Adrenal gland (tissue), 9 donors: ENCODE measurements at regions not wholly inside any gene's neighbourhood (a gene's known extent, or its start where the extent isn't known, plus 50 kb on each side); places are given as distances from the start of the nearest gene placed in this dataset.

Source experiments
- DNase-seq, 7 donors: peaks; one replicate each; pipeline ENCODE4 v3.0.0-alpha.2; 2019 to 2020
- H3K27ac ChIP-seq, 5 donors: fragments of 200-600 bp; sonication (generic) in 4 of 5; 1 replicate in 3 of 5; 2 replicates in 2 of 5; pipeline versions ENCODE4 v1.5.1 to v1.8.0; 2016 to 2020; ENCODE audit warnings: mild to moderate bottlenecking in 1 of 5
- H3K27me3 ChIP-seq: fragments of 200-600 bp; 2 replicates; pipeline ENCODE4 v1.8.0; 2021
- H3K36me3 ChIP-seq, 2 donors: fragments of 200-600 bp; replicated peaks in 1 of 2; 1 replicate in 1 of 2; 2 replicates in 1 of 2; pipeline versions ENCODE4 v1.5.1 to v1.8.0; 2018 to 2022
- H3K4me1 ChIP-seq, 2 donors: fragments of 200-600 bp; replicated peaks in 1 of 2; 1 replicate in 1 of 2; 2 replicates in 1 of 2; pipeline versions ENCODE4 v1.5.1 to v1.8.0; 2018 to 2021
- H3K4me3 ChIP-seq, 4 donors: fragments of 200-600 bp; sonication (generic) in 3 of 4; one replicate each; pipeline ENCODE4 v1.5.1; 2016 to 2018
- H3K9me3 ChIP-seq, 3 donors: fragments of 200-600 bp; sonication (generic) in 1 of 3; replicated peaks in 1 of 3; 1 replicate in 2 of 3; 2 replicates in 1 of 3; pipeline versions ENCODE4 v1.5.1 to v1.8.0; 2016 to 2021
- CTCF ChIP-seq, 6 experiments: fragments of 450-650 bp in 4 of 6; fragments of 200-600 bp in 2 of 6; sonication (generic) in 1 of 6; IDR thresholded peaks; 1 replicate in 5 of 6; 2 replicates in 1 of 6; pipeline versions ENCODE4 v1.5.1 to v1.8.0; 2016 to 2021; ENCODE audit warnings: antibody characterized with exemption in 6 of 6, mild to moderate bottlenecking in 2 of 6, moderate library complexity in 1 of 6
- POLR2A ChIP-seq, 2 donors: fragments of 450-650 bp; IDR thresholded peaks; one replicate each; pipeline ENCODE4 v1.6.1; 2017; ENCODE audit warnings: antibody characterized with exemption in 2 of 2, mild to moderate bottlenecking in 2 of 2, moderate library complexity in 1 of 2
- WGBS, 4 donors: extraction: QIAGEN DNeasy Blood & Tissue Kit in 2 of 4; methylation state at CpG; one replicate each; pipeline versions ENCODE4 v1.1.5 to v1.1.7; 2013 to 2017; 5-methylcytosine and 5-hydroxymethylcytosine counted together
- intact Hi-C, 2 donors: fragments of 100-400 bp; cut with DNase I; formaldehyde crosslinking; loops; one replicate each; pipeline versions ENCODE4 v1.14.1 to v1.15.0; 2022 to 2023
- donor health status: healthy with polysubstance abuse.
- donor health status: Bipolar disorder and iron deficiency.
- donor health status: DM: yes; HTN: yes; CAD: no.
- donor health status: DM: no; HTN: no; CAD: no.
- donor health status: DM: no; HTN: no; CAD: no.

- WGBS, 4 donors, result 61 to 81% (median 71%) methylated on average over 3 to 6 of the region's 6 CpGs
- no peaks in the 10 kb centered on the region for H3K4me1 ChIP-seq
- H3K36me3 ChIP-seq, result no peaks in the 10 kb centered on the region
- H3K27ac ChIP-seq, result no peak overlapping the region
- H3K27me3 ChIP-seq, result no peaks in the 10 kb centered on the region
- no peak for DNase-seq
- TF ChIP-seq POLR2A (IDR thresholded peaks at IDR 0.05), result no peak
- no peak for TF ChIP-seq CTCF (IDR thresholded peaks at IDR 0.05)
- no peak overlapping the region for H3K4me3 ChIP-seq
- H3K9me3 ChIP-seq, result no peaks in the 10 kb centered on the region
- intact Hi-C loops, result no loop called here
Measured at GRCh38 chr5:178791976-178792375, 61.5 kb upstream of the ZNF354A start.

- no peaks in the 10 kb centered on the region for H3K36me3 ChIP-seq
- TF ChIP-seq CTCF (IDR thresholded peaks at IDR 0.05) (no peak), POLR2A (IDR thresholded peaks at IDR 0.05) (no peak)
- WGBS, 4 donors, result 79 to 86% (median 85%) methylated on average over 5 to 11 of the region's 11 CpGs
- no peaks in the 10 kb centered on the region for H3K4me1 ChIP-seq
- H3K9me3 ChIP-seq, result no peaks in the 10 kb centered on the region
- no peak overlapping the region for H3K4me3 ChIP-seq
- no peak for DNase-seq
- H3K27me3 ChIP-seq, result no peaks in the 10 kb centered on the region
- H3K27ac ChIP-seq, result no peak overlapping the region
- intact Hi-C loops, result no loop called here
Measured at GRCh38 chr5:178790371-178790770, 59.9 kb upstream of the ZNF354A start.

- Histone ChIP-seq H3K27ac (no peak overlapping the region), H3K9me3 (no peaks in the 10 kb centered on the region), H3K4me1 (no peaks in the 10 kb centered on the region), H3K4me3 (no peak overlapping the region), H3K36me3 (no peaks in the 10 kb centered on the region), H3K27me3 (no peaks in the 10 kb centered on the region)
- DNase-seq, result no peak
- 69 to 84% (median 77%) methylated on average over 12 to 21 of the region's 21 CpGs for WGBS, 4 donors
- intact Hi-C loops, result no loop called here
- TF ChIP-seq POLR2A (IDR thresholded peaks at IDR 0.05), result no peak
- no peak for TF ChIP-seq CTCF (IDR thresholded peaks at IDR 0.05)
Measured at GRCh38 chr5:178788381-178789085, 58.1 kb upstream of the ZNF354A start.

- intact Hi-C loops, result no loop called here
- H3K36me3 ChIP-seq, result no peaks in the 10 kb centered on the region
- no peak overlapping the region for H3K27ac ChIP-seq
- H3K4me3 ChIP-seq, result no peak overlapping the region
- WGBS, 4 donors, result 83 to 91% (median 83%) methylated on average over 9 of the region's 9 CpGs
- H3K9me3 ChIP-seq, result no peaks in the 10 kb centered on the region
- no peak for TF ChIP-seq CTCF (IDR thresholded peaks at IDR 0.05)
- H3K27me3 ChIP-seq, result no peaks in the 10 kb centered on the region
- H3K4me1 ChIP-seq, result no peaks in the 10 kb centered on the region
- DNase-seq, result no peak
Measured at GRCh38 chr5:178787889-178788288, 57.4 kb upstream of the ZNF354A start.
